PC-3 (cell line): ENCODE measurements at regions not wholly inside any gene's neighbourhood (a gene's known extent, or its start where the extent isn't known, plus 50 kb on each side); places are given as distances from the start of the nearest gene placed in this dataset.
A peak's percentile ranks its signal among the peaks of the same experiment; 100 is the strongest.

ENCODE experiments used
- ATAC-seq: fragments of 200-7000 bp; cut with Tn5 transposase; 2 replicates; pipeline ENCODE4 v1.9.1; 2020; ENCODE audit warnings: mild to moderate bottlenecking, moderate library complexity
- BruUV-seq: library from RNA; stranded (reverse); fragments of 400-500 nt; replicated peaks from 2 replicates; lab custom pipeline; 2021; lab: Mats Ljungman, UMichigan
- CTCF ChIA-PET: fragments of 300-600 bp; sonication (Branson Sonifier 250); formaldehyde crosslinking; loops from one replicate; lab custom pipeline; 2022; ENCODE audit warnings: antibody characterized with exemption; lab: Charles Lee
- POLR2A ChIA-PET: fragments of 300-600 bp; sonication (Branson Sonifier 250); formaldehyde crosslinking; loops from one replicate; lab custom pipeline; 2022; ENCODE audit warnings: antibody characterized with exemption; ENCODE audit not compliant: unreplicated experiment; lab: Charles Lee
- DNase-seq: peaks from one replicate; pipeline ENCODE4 v3.0.0-alpha.2; 2015
- H2AFZ ChIP-seq: fragments of 300-600 bp; sonication (generic); 2 replicates; pipeline ENCODE4 v1.6.0; 2016; ENCODE audit warnings: antibody characterized with exemption, low read length
- H3F3A ChIP-seq: fragments of 300-600 bp; sonication (generic); one replicate; pipeline ENCODE4 v1.6.0; 2017; ENCODE audit warnings: antibody characterized with exemption, low read length, control low read depth, mild to moderate bottlenecking; ENCODE audit not compliant: unreplicated experiment
- H3K27ac ChIP-seq: fragments of 300-600 bp; sonication (generic); 2 replicates; pipeline ENCODE4 v1.5.1; 2016; ENCODE audit warnings: mild to moderate bottlenecking, low read length
- H3K27me3 ChIP-seq: fragments of 300-600 bp; sonication (generic); 2 replicates; pipeline ENCODE4 v1.6.1; 2016; ENCODE audit warnings: low read length, mixed read lengths
- H3K36me3 ChIP-seq: fragments of 300-600 bp; sonication (generic); 2 replicates; pipeline ENCODE4 v1.6.1; 2016; ENCODE audit warnings: low read depth, mixed run types, low read length, mixed read lengths
- H3K4me1 ChIP-seq: fragments of 300-600 bp; sonication (generic); 2 replicates; pipeline ENCODE4 v1.5.1; 2016; ENCODE audit warnings: low read length; ENCODE audit not compliant: insufficient read depth
- H3K4me2 ChIP-seq: fragments of 300-600 bp; sonication (generic); 2 replicates; pipeline ENCODE4 v1.6.0; 2016; ENCODE audit warnings: low read length
- H3K4me3 ChIP-seq: fragments of 300-600 bp; sonication (generic); 2 replicates; pipeline ENCODE4 v1.5.1; 2016; ENCODE audit warnings: mild to moderate bottlenecking, low read length, mixed read lengths
- H3K79me2 ChIP-seq: fragments of 300-600 bp; sonication (generic); 2 replicates; pipeline ENCODE4 v1.6.1; 2017; ENCODE audit warnings: low read length, mixed read lengths
- H3K9ac ChIP-seq: fragments of 300-600 bp; sonication (generic); 2 replicates; pipeline ENCODE4 v1.6.0; 2016; ENCODE audit warnings: mild to moderate bottlenecking, low read length
- H3K9me2 ChIP-seq: fragments of 300-600 bp; sonication (generic); replicated peaks from 2 replicates; pipeline ENCODE4 v1.6.1; 2016; ENCODE audit warnings: mixed run types, low read length, mixed read lengths
- H3K9me3 ChIP-seq: fragments of 300-600 bp; sonication (generic); 2 replicates; pipeline ENCODE4 v1.6.1; 2016; ENCODE audit warnings: low read length, mixed read lengths
- H4K20me1 ChIP-seq: fragments of 300-600 bp; sonication (generic); 2 replicates; pipeline ENCODE4 v1.6.1; 2016; ENCODE audit warnings: low read length, mixed read lengths
- EZH2 ChIP-seq: fragments of 300-600 bp; sonication (generic); IDR thresholded peaks from one replicate; pipeline ENCODE4 v1.6.1; 2017; ENCODE audit warnings: antibody characterized with exemption, mild to moderate bottlenecking, low read length; ENCODE audit not compliant: unreplicated experiment
- EZH2phosphoT487 ChIP-seq: fragments of 300-600 bp; sonication (generic); IDR thresholded peaks from 2 replicates; pipeline ENCODE4 v1.6.1; 2018; ENCODE audit warnings: mild to moderate bottlenecking, antibody characterized with exemption, low read length, borderline replicate concordance
- intact Hi-C: fragments of 100-400 bp; cut with micrococcal nuclease; formaldehyde crosslinking; loops from 2 replicates; pipeline ENCODE4 v1.9.0; 2023
- TF ChIP-seq, protein P1 (sequence below): fragments of 300-600 bp; sonication (generic); conservative IDR thresholded peaks from 2 replicates; pipeline ENCODE4 v1.5.1; 2017; ENCODE audit warnings: antibody characterized with exemption, low read depth, mild to moderate bottlenecking, low read length

DNA sequence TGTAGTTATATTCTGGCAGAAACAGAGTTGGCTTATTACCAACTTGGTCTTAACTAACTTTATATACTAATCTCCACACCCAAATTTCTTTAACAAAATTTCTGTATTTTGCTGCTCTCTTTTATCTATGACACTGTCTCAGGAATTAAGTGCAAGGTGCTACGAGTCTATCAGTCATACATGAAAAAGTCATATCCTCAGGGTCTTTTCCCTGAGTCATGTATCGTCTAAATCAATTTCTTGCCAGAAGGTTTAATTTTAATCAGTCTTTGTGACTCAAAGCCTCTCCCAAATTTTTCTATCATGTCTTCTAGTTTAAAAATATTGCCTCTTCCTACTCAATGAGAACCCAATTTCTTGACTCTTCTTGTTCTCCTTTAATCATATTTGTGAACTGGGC lies 1803.6 kb upstream of the PCDH7 start:
- POLR2A ChIA-PET: no interaction called here
- no peak overlapping the region for H3K4me3 ChIP-seq
- no peaks in the 10 kb centered on the region for H3K9me3 ChIP-seq
- intact Hi-C loops: no loop called here
- ATAC-seq: no peak
- CTCF ChIA-PET: no interaction called here
- no peaks in the 10 kb centered on the region for H3K36me3 ChIP-seq
- H3K9me2 ChIP-seq: no peaks in the 10 kb centered on the region
- H4K20me1 ChIP-seq: no peaks in the 10 kb centered on the region
- H2AFZ ChIP-seq: no peak overlapping the region
- no peaks in the 10 kb centered on the region for H3F3A ChIP-seq
- no peak overlapping the region for H3K27ac ChIP-seq
- H3K9ac ChIP-seq: no peak overlapping the region
- H3K4me2 ChIP-seq: no peak overlapping the region
- TF ChIP-seq, protein P1, sequence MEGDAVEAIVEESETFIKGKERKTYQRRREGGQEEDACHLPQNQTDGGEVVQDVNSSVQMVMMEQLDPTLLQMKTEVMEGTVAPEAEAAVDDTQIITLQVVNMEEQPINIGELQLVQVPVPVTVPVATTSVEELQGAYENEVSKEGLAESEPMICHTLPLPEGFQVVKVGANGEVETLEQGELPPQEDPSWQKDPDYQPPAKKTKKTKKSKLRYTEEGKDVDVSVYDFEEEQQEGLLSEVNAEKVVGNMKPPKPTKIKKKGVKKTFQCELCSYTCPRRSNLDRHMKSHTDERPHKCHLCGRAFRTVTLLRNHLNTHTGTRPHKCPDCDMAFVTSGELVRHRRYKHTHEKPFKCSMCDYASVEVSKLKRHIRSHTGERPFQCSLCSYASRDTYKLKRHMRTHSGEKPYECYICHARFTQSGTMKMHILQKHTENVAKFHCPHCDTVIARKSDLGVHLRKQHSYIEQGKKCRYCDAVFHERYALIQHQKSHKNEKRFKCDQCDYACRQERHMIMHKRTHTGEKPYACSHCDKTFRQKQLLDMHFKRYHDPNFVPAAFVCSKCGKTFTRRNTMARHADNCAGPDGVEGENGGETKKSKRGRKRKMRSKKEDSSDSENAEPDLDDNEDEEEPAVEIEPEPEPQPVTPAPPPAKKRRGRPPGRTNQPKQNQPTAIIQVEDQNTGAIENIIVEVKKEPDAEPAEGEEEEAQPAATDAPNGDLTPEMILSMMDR: no peak
- TF ChIP-seq EZH2phosphoT487: no peak
- no peak for TF ChIP-seq EZH2
- no peaks in the 10 kb centered on the region for H3K4me1 ChIP-seq
- DNase-seq: peak; percentile 37
- H3K27me3 ChIP-seq: no peaks in the 10 kb centered on the region
- no peaks in the 10 kb centered on the region for H3K79me2 ChIP-seq
- no TSS peak for BruUV-seq

DNA sequence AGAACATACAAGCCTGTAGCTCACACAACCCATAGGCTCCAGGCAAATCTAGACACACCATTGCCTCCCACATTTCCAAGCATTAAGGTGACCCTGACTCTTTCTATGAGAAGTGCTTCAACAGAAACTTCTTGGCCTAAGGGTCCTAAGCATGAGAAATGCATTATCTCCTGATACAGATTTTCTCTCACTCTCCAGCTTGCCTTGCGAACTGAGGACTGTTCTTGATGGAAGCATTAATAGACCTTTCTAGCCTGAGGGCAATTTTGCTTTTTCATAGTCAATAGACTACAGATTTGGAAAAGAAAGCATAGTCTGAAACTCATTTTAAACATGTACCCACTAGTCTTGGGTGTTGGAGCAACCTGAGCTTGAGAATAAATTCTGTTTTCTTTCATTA lies 1801.3 kb upstream of the PCDH7 start:
- Histone ChIP-seq H3K79me2 (no peaks in the 10 kb centered on the region), H3K27me3 (no peaks in the 10 kb centered on the region), H3K9me2 (no peaks in the 10 kb centered on the region), H2AFZ (no peak overlapping the region), H3K36me3 (no peaks in the 10 kb centered on the region), H3K4me1 (no peaks in the 10 kb centered on the region), H4K20me1 (no peaks in the 10 kb centered on the region), H3K4me2 (no peak overlapping the region), H3K4me3 (no peak overlapping the region), H3K27ac (no peak overlapping the region), H3K9ac (no peak overlapping the region), H3F3A (no peaks in the 10 kb centered on the region), H3K9me3 (no peaks in the 10 kb centered on the region)
- no TSS peak for BruUV-seq
- POLR2A ChIA-PET: no interaction called here
- intact Hi-C loops: no loop called here
- CTCF ChIA-PET: no interaction called here
- TF ChIP-seq EZH2phosphoT487: no peak
- TF ChIP-seq EZH2: no peak
- TF ChIP-seq, protein P1: no peak
- no peak for ATAC-seq
- no peak for DNase-seq

DNA sequence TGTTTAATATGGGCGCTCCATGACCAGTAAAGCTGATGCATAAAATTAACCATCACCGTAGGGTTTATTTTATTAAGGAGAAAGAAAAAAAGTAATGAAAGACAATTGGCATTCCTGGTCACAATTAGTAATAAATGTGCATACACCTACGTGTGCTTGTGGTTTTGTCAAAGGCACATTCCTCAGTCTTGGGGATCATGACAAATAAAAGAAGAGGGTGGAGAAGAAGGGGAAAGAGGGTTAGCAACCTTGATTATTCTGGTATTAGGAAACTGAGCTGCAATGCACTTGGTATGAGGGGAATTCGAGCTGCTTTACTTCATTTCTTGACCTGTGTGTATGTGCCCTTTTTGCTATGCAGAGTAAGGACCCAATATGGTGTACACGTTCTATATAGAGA lies 1798.3 kb upstream of the PCDH7 start:
- no peaks in the 10 kb centered on the region for H3K9me2 ChIP-seq
- H4K20me1 ChIP-seq: no peaks in the 10 kb centered on the region
- no peak overlapping the region for H2AFZ ChIP-seq
- no TSS peak for BruUV-seq
- ChIA-PET POLR2A (no interaction called here), CTCF (no interaction called here)
- peak; percentile 3 for DNase-seq
- no peak overlapping the region for H3K4me3 ChIP-seq
- TF ChIP-seq EZH2phosphoT487 (no peak), EZH2 (no peak)
- TF ChIP-seq, protein P1: no peak
- no peaks in the 10 kb centered on the region for H3K27me3 ChIP-seq
- no peaks in the 10 kb centered on the region for H3K4me1 ChIP-seq
- H3K9ac ChIP-seq: no peak overlapping the region
- intact Hi-C loops: no loop called here
- no peak for ATAC-seq
- no peaks in the 10 kb centered on the region for H3K36me3 ChIP-seq
- H3K4me2 ChIP-seq: no peak overlapping the region
- H3K27ac ChIP-seq: no peak overlapping the region
- no peaks in the 10 kb centered on the region for H3F3A ChIP-seq
- no peaks in the 10 kb centered on the region for H3K79me2 ChIP-seq
- no peaks in the 10 kb centered on the region for H3K9me3 ChIP-seq
